ENCODE measurements at regions not wholly inside any gene's neighbourhood (a gene's known extent, or its start where the extent isn't known, plus 50 kb on each side); places are given as distances from the start of the nearest gene placed in this dataset.

GRCh38 chr13:65943024-65943423 is 1287.1 kb downstream of the PCDH9 start:
- WGBS (ENCODE audit: extremely low coverage, insufficient coverage, low lambda C conversion rate): no CpG with 5 or more reads among the region's 1 CpG
- Histone ChIP-seq H2BK120ac (ENCODE audit: low read depth, low read length) (no peak overlapping the region), H4K8ac (ENCODE audit: low read depth, low read length) (no peak overlapping the region), H3K36me3 (ENCODE audit: control insufficient read depth, insufficient read depth, low read length) (no peaks in the 10 kb centered on the region), H3K79me1 (ENCODE audit: low read length) (no peaks in the 10 kb centered on the region), H3K27me3 (ENCODE audit: insufficient read depth, low read length, poor library complexity) (no peaks in the 10 kb centered on the region), H3K4ac (ENCODE audit: low read depth, low read length) (no peak overlapping the region), H3K4me2 (ENCODE audit: low read length) (no peak overlapping the region), H3K18ac (ENCODE audit: low read length) (no peak overlapping the region), H3K23ac (ENCODE audit: low read length) (no peak overlapping the region), H3K56ac (ENCODE audit: low read length) (no peak overlapping the region), H3K4me3 (ENCODE audit: low read length) (no peak overlapping the region), H2BK15ac (replicated peaks; ENCODE audit: low read depth) (no peak overlapping the region), H3K79me2 (ENCODE audit: control insufficient read depth, insufficient read depth, low read length) (no peaks in the 10 kb centered on the region), H2BK5ac (ENCODE audit: low read length) (no peak overlapping the region), H3K27ac (ENCODE audit: low read depth, low read length) (no peak overlapping the region), H3K9ac (ENCODE audit: low read length) (no peak overlapping the region), H2AK5ac (ENCODE audit: low read length) (no peak overlapping the region), H3K4me1 (ENCODE audit: control insufficient read depth, low read depth, low read length) (no peaks in the 10 kb centered on the region), H4K5ac (ENCODE audit: low read length) (no peak overlapping the region)
- no peak for DNase-seq

GRCh38 chr13:65940720-65941119 is 1289.4 kb downstream of the PCDH9 start:
- no peak overlapping the region for H3K27ac ChIP-seq (ENCODE audit: low read depth, low read length)

GRCh38 chr13:65937251-65937650 is 1292.9 kb downstream of the PCDH9 start:
- no peak overlapping the region for H3K27ac ChIP-seq (ENCODE audit: low read depth, low read length)
- H3K36me3 ChIP-seq (ENCODE audit: control insufficient read depth, insufficient read depth, low read length): no peaks in the 10 kb centered on the region
- no peak overlapping the region for H3K23ac ChIP-seq (ENCODE audit: low read length)
- no peaks in the 10 kb centered on the region for H3K27me3 ChIP-seq (ENCODE audit: insufficient read depth, low read length, poor library complexity)
- DNase-seq: no peak
- H3K56ac ChIP-seq (ENCODE audit: low read length): no peak overlapping the region
- no peak overlapping the region for H3K4me2 ChIP-seq (ENCODE audit: low read length)
- no CpG with 5 or more reads among the region's 2 CpGs for WGBS (ENCODE audit: extremely low coverage, insufficient coverage, low lambda C conversion rate)
- no peak overlapping the region for H2BK15ac ChIP-seq (replicated peaks; ENCODE audit: low read depth)
- no peak overlapping the region for H3K9ac ChIP-seq (ENCODE audit: low read length)
- H4K5ac ChIP-seq (ENCODE audit: low read length): no peak overlapping the region
- H3K4ac ChIP-seq (ENCODE audit: low read depth, low read length): no peak overlapping the region
- no peaks in the 10 kb centered on the region for H3K79me2 ChIP-seq (ENCODE audit: control insufficient read depth, insufficient read depth, low read length)
- no peak overlapping the region for H4K8ac ChIP-seq (ENCODE audit: low read depth, low read length)
- no peak overlapping the region for H2BK5ac ChIP-seq (ENCODE audit: low read length)
- no peaks in the 10 kb centered on the region for H3K4me1 ChIP-seq (ENCODE audit: control insufficient read depth, low read depth, low read length)
- no peak overlapping the region for H2BK120ac ChIP-seq (ENCODE audit: low read depth, low read length)
- no peak overlapping the region for H2AK5ac ChIP-seq (ENCODE audit: low read length)
- H3K18ac ChIP-seq (ENCODE audit: low read length): no peak overlapping the region
- H3K4me3 ChIP-seq (ENCODE audit: low read length): no peak overlapping the region
- H3K79me1 ChIP-seq (ENCODE audit: low read length): no peaks in the 10 kb centered on the region

More at GRCh38 chr13:65940720-65941119, 1289.4 kb downstream of the PCDH9 start:
- no peak overlapping the region for H2BK15ac ChIP-seq (replicated peaks; ENCODE audit: low read depth)
- no peak overlapping the region for H3K4ac ChIP-seq (ENCODE audit: low read depth, low read length)
- no peaks in the 10 kb centered on the region for H3K79me2 ChIP-seq (ENCODE audit: control insufficient read depth, insufficient read depth, low read length)
- H3K56ac ChIP-seq (ENCODE audit: low read length): no peak overlapping the region
- H4K5ac ChIP-seq (ENCODE audit: low read length): no peak overlapping the region
- no peak overlapping the region for H3K9ac ChIP-seq (ENCODE audit: low read length)
- H3K23ac ChIP-seq (ENCODE audit: low read length): no peak overlapping the region
- H4K8ac ChIP-seq (ENCODE audit: low read depth, low read length): no peak overlapping the region
- H3K4me3 ChIP-seq (ENCODE audit: low read length): no peak overlapping the region
- H2AK5ac ChIP-seq (ENCODE audit: low read length): no peak overlapping the region
- H2BK120ac ChIP-seq (ENCODE audit: low read depth, low read length): no peak overlapping the region
- H3K36me3 ChIP-seq (ENCODE audit: control insufficient read depth, insufficient read depth, low read length): no peaks in the 10 kb centered on the region
- no peak overlapping the region for H3K18ac ChIP-seq (ENCODE audit: low read length)
- no peak for DNase-seq
- H3K79me1 ChIP-seq (ENCODE audit: low read length): no peaks in the 10 kb centered on the region
- H3K4me1 ChIP-seq (ENCODE audit: control insufficient read depth, low read depth, low read length): no peaks in the 10 kb centered on the region
- H3K4me2 ChIP-seq (ENCODE audit: low read length): no peak overlapping the region
- WGBS (ENCODE audit: extremely low coverage, insufficient coverage, low lambda C conversion rate): no CpG with 5 or more reads among the region's 3 CpGs
- H3K27me3 ChIP-seq (ENCODE audit: insufficient read depth, low read length, poor library complexity): no peaks in the 10 kb centered on the region
- H2BK5ac ChIP-seq (ENCODE audit: low read length): no peak overlapping the region

GRCh38 chr13:65936249-65936648 is 1293.9 kb downstream of the PCDH9 start:
- no peak for DNase-seq
- H3K23ac ChIP-seq (ENCODE audit: low read length): no peak overlapping the region
- H3K4ac ChIP-seq (ENCODE audit: low read depth, low read length): no peak overlapping the region
- no peak overlapping the region for H2AK5ac ChIP-seq (ENCODE audit: low read length)
- no peak overlapping the region for H3K56ac ChIP-seq (ENCODE audit: low read length)
- no peak overlapping the region for H3K27ac ChIP-seq (ENCODE audit: low read depth, low read length)
- H4K8ac ChIP-seq (ENCODE audit: low read depth, low read length): no peak overlapping the region
- H4K5ac ChIP-seq (ENCODE audit: low read length): no peak overlapping the region
- H3K79me1 ChIP-seq (ENCODE audit: low read length): no peaks in the 10 kb centered on the region
- no peak overlapping the region for H2BK15ac ChIP-seq (replicated peaks; ENCODE audit: low read depth)
- H3K18ac ChIP-seq (ENCODE audit: low read length): no peak overlapping the region
- no peaks in the 10 kb centered on the region for H3K4me1 ChIP-seq (ENCODE audit: control insufficient read depth, low read depth, low read length)
- no peak overlapping the region for H3K4me3 ChIP-seq (ENCODE audit: low read length)
- H2BK120ac ChIP-seq (ENCODE audit: low read depth, low read length): no peak overlapping the region
- no peaks in the 10 kb centered on the region for H3K79me2 ChIP-seq (ENCODE audit: control insufficient read depth, insufficient read depth, low read length)
- H3K9ac ChIP-seq (ENCODE audit: low read length): no peak overlapping the region
- no CpG with 5 or more reads among the region's 2 CpGs for WGBS (ENCODE audit: extremely low coverage, insufficient coverage, low lambda C conversion rate)
- no peak overlapping the region for H3K4me2 ChIP-seq (ENCODE audit: low read length)
- H3K27me3 ChIP-seq (ENCODE audit: insufficient read depth, low read length, poor library complexity): no peaks in the 10 kb centered on the region
- H2BK5ac ChIP-seq (ENCODE audit: low read length): no peak overlapping the region
- H3K36me3 ChIP-seq (ENCODE audit: control insufficient read depth, insufficient read depth, low read length): no peaks in the 10 kb centered on the region

GRCh38 chr13:65932587-65933239 is 1297.4 kb downstream of the PCDH9 start:
- no peak overlapping the region for H2BK15ac ChIP-seq (replicated peaks; ENCODE audit: low read depth)
- no peak overlapping the region for H4K5ac ChIP-seq (ENCODE audit: low read length)
- H3K56ac ChIP-seq (ENCODE audit: low read length): no peak overlapping the region
- no peak overlapping the region for H3K9ac ChIP-seq (ENCODE audit: low read length)
- H3K18ac ChIP-seq (ENCODE audit: low read length): no peak overlapping the region
- no peak overlapping the region for H3K27ac ChIP-seq (ENCODE audit: low read depth, low read length)
- DNase-seq: no peak
- H3K79me1 ChIP-seq (ENCODE audit: low read length): no peaks in the 10 kb centered on the region
- no peak overlapping the region for H3K4me3 ChIP-seq (ENCODE audit: low read length)
- H3K27me3 ChIP-seq (ENCODE audit: insufficient read depth, low read length, poor library complexity): no peaks in the 10 kb centered on the region
- H3K36me3 ChIP-seq (ENCODE audit: control insufficient read depth, insufficient read depth, low read length): no peaks in the 10 kb centered on the region
- no peaks in the 10 kb centered on the region for H3K4me1 ChIP-seq (ENCODE audit: control insufficient read depth, low read depth, low read length)
- no peak overlapping the region for H2BK5ac ChIP-seq (ENCODE audit: low read length)
- H3K4ac ChIP-seq (ENCODE audit: low read depth, low read length): no peak overlapping the region
- no peak overlapping the region for H3K23ac ChIP-seq (ENCODE audit: low read length)
- H3K79me2 ChIP-seq (ENCODE audit: control insufficient read depth, insufficient read depth, low read length): no peaks in the 10 kb centered on the region
- no peak overlapping the region for H4K8ac ChIP-seq (ENCODE audit: low read depth, low read length)
- no CpG with 5 or more reads among the region's 4 CpGs for WGBS (ENCODE audit: extremely low coverage, insufficient coverage, low lambda C conversion rate)
- H2BK120ac ChIP-seq (ENCODE audit: low read depth, low read length): no peak overlapping the region
- no peak overlapping the region for H3K4me2 ChIP-seq (ENCODE audit: low read length)
- no peak overlapping the region for H2AK5ac ChIP-seq (ENCODE audit: low read length)

- Histone ChIP-seq H4K5ac (ENCODE audit: low read length) (no peak overlapping the region), H4K8ac (ENCODE audit: low read depth, low read length) (no peak overlapping the region), H3K18ac (ENCODE audit: low read length) (no peak overlapping the region), H3K9ac (ENCODE audit: low read length) (no peak overlapping the region), H3K27me3 (ENCODE audit: insufficient read depth, low read length, poor library complexity) (no peaks in the 10 kb centered on the region), H3K27ac (ENCODE audit: low read depth, low read length) (no peak overlapping the region), H2AK5ac (ENCODE audit: low read length) (no peak overlapping the region), H3K23ac (ENCODE audit: low read length) (no peak overlapping the region), H3K36me3 (ENCODE audit: control insufficient read depth, insufficient read depth, low read length) (no peaks in the 10 kb centered on the region), H2BK15ac (replicated peaks; ENCODE audit: low read depth) (no peak overlapping the region), H3K56ac (ENCODE audit: low read length) (no peak overlapping the region), H2BK120ac (ENCODE audit: low read depth, low read length) (no peak overlapping the region), H3K79me2 (ENCODE audit: control insufficient read depth, insufficient read depth, low read length) (no peaks in the 10 kb centered on the region), H3K4me1 (ENCODE audit: control insufficient read depth, low read depth, low read length) (no peaks in the 10 kb centered on the region), H3K79me1 (ENCODE audit: low read length) (no peaks in the 10 kb centered on the region), H2BK5ac (ENCODE audit: low read length) (no peak overlapping the region), H3K4me3 (ENCODE audit: low read length) (no peak overlapping the region), H3K4ac (ENCODE audit: low read depth, low read length) (no peak overlapping the region), H3K4me2 (ENCODE audit: low read length) (no peak overlapping the region)
- DNase-seq: no peak
- no CpG with 5 or more reads among the region's 2 CpGs for WGBS (ENCODE audit: extremely low coverage, insufficient coverage, low lambda C conversion rate)
These were observed 1298.1 kb downstream of the PCDH9 start for GRCh38 chr13:65932013-65932412.
